ENCODE measurements at regions not wholly inside any gene's neighbourhood (a gene's known extent, or its start where the extent isn't known, plus 50 kb on each side); places are given as distances from the start of the nearest gene placed in this dataset.

DNA sequence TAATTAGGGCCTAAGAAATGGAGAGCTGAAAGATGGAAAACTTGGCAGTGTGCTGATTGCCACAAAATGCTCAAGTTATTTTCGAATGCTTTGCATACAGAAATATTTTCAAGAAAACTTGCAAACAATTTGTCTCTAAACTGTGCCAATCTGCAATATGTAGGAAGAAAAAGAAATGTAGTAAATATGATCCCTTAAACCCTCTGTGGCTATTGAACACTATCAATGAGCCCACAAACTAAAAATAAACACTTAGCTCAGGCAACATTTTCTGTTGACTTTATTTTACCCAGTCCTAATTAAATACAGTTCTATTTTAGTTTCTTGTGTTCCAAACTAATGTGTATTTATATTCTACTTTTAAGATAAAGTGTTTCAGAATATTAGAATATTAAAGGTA, 342.1 kb downstream of the SEMA3D start:
- POLR2A ChIA-PET: no interaction called here
- no TSS peak for BruUV-seq (replicated peaks)

More for the DNA sequence above, 342.1 kb downstream of the SEMA3D start:
- no peaks in the 10 kb centered on the region for H3K9me2 ChIP-seq (ENCODE audit: insufficient read depth)
- TF ChIP-seq CBX3 (IDR thresholded peaks at IDR 0.05; ENCODE audit: low read depth) (no peak), TCF7L2 (IDR thresholded peaks at IDR 0.05; ENCODE audit: borderline replicate concordance, extremely low read depth, insufficient read depth, insufficient read length) (no peak), FOSL1 (IDR thresholded peaks at IDR 0.05; ENCODE audit: low read depth) (no peak), YY1 (IDR thresholded peaks at IDR 0.05; ENCODE audit: extremely low read depth, insufficient replicate concordance, low read depth, low read length) (no peak), CEBPB (IDR thresholded peaks at IDR 0.05; ENCODE audit: low read depth) (no peak), SIN3A (IDR thresholded peaks at IDR 0.05; ENCODE audit: low read depth) (no peak), RAD21 (IDR thresholded peaks at IDR 0.05; ENCODE audit: low read depth) (no peak), EZH2phosphoT487 (IDR thresholded peaks at IDR 0.05; ENCODE audit: borderline replicate concordance) (no peak), POLR2AphosphoS5 (IDR thresholded peaks at IDR 0.05; ENCODE audit: low read depth, low read length) (no peak), POLR2A (IDR thresholded peaks at IDR 0.05; ENCODE audit: borderline replicate concordance, extremely low read depth, insufficient read depth, insufficient read length) (no peak)
- TF ChIP-seq, protein P1, sequence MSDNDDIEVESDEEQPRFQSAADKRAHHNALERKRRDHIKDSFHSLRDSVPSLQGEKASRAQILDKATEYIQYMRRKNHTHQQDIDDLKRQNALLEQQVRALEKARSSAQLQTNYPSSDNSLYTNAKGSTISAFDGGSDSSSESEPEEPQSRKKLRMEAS (IDR thresholded peaks at IDR 0.05): no peak
- TF ChIP-seq, protein P2, sequence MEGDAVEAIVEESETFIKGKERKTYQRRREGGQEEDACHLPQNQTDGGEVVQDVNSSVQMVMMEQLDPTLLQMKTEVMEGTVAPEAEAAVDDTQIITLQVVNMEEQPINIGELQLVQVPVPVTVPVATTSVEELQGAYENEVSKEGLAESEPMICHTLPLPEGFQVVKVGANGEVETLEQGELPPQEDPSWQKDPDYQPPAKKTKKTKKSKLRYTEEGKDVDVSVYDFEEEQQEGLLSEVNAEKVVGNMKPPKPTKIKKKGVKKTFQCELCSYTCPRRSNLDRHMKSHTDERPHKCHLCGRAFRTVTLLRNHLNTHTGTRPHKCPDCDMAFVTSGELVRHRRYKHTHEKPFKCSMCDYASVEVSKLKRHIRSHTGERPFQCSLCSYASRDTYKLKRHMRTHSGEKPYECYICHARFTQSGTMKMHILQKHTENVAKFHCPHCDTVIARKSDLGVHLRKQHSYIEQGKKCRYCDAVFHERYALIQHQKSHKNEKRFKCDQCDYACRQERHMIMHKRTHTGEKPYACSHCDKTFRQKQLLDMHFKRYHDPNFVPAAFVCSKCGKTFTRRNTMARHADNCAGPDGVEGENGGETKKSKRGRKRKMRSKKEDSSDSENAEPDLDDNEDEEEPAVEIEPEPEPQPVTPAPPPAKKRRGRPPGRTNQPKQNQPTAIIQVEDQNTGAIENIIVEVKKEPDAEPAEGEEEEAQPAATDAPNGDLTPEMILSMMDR (IDR thresholded peaks at IDR 0.05 in 2 of 3, conservative IDR thresholded peaks at IDR 0.05 in 1 of 3; ENCODE audit: borderline replicate concordance in 1 of 3, insufficient read depth in 1 of 3, low read depth in 2 of 3, low read length in 2 of 3): no peak
- TF ChIP-seq, protein P3, sequence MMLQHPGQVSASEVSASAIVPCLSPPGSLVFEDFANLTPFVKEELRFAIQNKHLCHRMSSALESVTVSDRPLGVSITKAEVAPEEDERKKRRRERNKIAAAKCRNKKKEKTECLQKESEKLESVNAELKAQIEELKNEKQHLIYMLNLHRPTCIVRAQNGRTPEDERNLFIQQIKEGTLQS (IDR thresholded peaks at IDR 0.05): no peak
- TF ChIP-seq, protein P4, sequence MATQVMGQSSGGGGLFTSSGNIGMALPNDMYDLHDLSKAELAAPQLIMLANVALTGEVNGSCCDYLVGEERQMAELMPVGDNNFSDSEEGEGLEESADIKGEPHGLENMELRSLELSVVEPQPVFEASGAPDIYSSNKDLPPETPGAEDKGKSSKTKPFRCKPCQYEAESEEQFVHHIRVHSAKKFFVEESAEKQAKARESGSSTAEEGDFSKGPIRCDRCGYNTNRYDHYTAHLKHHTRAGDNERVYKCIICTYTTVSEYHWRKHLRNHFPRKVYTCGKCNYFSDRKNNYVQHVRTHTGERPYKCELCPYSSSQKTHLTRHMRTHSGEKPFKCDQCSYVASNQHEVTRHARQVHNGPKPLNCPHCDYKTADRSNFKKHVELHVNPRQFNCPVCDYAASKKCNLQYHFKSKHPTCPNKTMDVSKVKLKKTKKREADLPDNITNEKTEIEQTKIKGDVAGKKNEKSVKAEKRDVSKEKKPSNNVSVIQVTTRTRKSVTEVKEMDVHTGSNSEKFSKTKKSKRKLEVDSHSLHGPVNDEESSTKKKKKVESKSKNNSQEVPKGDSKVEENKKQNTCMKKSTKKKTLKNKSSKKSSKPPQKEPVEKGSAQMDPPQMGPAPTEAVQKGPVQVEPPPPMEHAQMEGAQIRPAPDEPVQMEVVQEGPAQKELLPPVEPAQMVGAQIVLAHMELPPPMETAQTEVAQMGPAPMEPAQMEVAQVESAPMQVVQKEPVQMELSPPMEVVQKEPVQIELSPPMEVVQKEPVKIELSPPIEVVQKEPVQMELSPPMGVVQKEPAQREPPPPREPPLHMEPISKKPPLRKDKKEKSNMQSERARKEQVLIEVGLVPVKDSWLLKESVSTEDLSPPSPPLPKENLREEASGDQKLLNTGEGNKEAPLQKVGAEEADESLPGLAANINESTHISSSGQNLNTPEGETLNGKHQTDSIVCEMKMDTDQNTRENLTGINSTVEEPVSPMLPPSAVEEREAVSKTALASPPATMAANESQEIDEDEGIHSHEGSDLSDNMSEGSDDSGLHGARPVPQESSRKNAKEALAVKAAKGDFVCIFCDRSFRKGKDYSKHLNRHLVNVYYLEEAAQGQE (IDR thresholded peaks at IDR 0.05; ENCODE audit: low read depth): no peak
- no peak for DNase-seq (ENCODE audit: low read depth, low spot score)
- no peak overlapping the region for H3K4me2 ChIP-seq (ENCODE audit: low read length)
- no peak for ATAC-seq
- no peak overlapping the region for H2AFZ ChIP-seq (ENCODE audit: low read depth, low read length, poor library complexity, severe bottlenecking)
- H3K79me2 ChIP-seq (ENCODE audit: insufficient read depth, low read length): no peaks in the 10 kb centered on the region
- H3K4me3 ChIP-seq (replicated peaks in 1 of 2; ENCODE audit: low read depth in 1 of 2, low read length in 2 of 2): no peak overlapping the region
- CTCF ChIA-PET: no interaction called here
- no peak overlapping the region for H3K9ac ChIP-seq (ENCODE audit: low read length)
- no peaks in the 10 kb centered on the region for H3K9me3 ChIP-seq (ENCODE audit: control insufficient read depth in 1 of 2, insufficient read depth in 1 of 2, low read depth in 1 of 2, low read length in 2 of 2)
- no peaks in the 10 kb centered on the region for H3K27me3 ChIP-seq (ENCODE audit: insufficient read depth, low read length)
- H3K4me1 ChIP-seq (ENCODE audit: control insufficient read depth in 1 of 2, insufficient read depth in 2 of 2, low read length in 2 of 2): no peaks in the 10 kb centered on the region
- H4K20me1 ChIP-seq (ENCODE audit: insufficient read depth): no peaks in the 10 kb centered on the region; the same call in 1 of the 2 replicates
- intact Hi-C loops (cut with micrococcal nuclease): no loop called here
- RAD21 ChIA-PET (ENCODE audit: low non-redundant PET in 1 of 2, low total read pairs in 2 of 2, uncharacterized antibody in 2 of 2, unreplicated experiment in 2 of 2): no interaction called here
- H3K27ac ChIP-seq (ENCODE audit: low read depth, low read length): no peak overlapping the region
- H3K36me3 ChIP-seq (ENCODE audit: control insufficient read depth in 1 of 2, insufficient read depth in 2 of 2, low read length in 2 of 2): no peaks in the 10 kb centered on the region

Measured in HCT116 (cell line).